ENCODE measurements at regions not wholly inside any gene's neighbourhood (a gene's known extent, or its start where the extent isn't known, plus 50 kb on each side); places are given as distances from the start of the nearest gene placed in this dataset.

DNA sequence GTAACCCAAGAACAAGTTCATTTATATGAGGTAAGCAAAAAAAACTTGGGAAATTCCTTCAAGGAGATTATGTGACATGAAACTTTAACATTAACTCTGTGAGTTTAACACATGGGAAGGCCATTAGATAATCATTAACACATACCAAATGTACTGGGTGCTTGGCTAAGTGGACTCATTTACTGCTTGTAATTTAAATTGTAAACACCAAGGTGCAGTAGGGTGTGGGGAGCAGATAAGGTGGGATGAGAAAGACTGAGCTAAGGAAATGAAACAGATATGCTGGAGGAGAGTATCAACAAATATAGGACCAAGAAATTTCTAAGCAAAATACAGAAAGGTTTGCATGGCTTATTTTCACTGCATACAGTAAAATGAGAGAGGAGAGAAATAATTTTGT is 2384.8 kb upstream of the ACO1 start:
- no peak for TF ChIP-seq CTCF (conservative IDR thresholded peaks at IDR 0.05; ENCODE audit: low read depth)
- POLR2A ChIA-PET (ENCODE audit: low non-redundant PET), result no interaction called here
- no peak overlapping the region for H3K27ac ChIP-seq
- CTCF ChIA-PET, result no interaction called here
- DNase-seq (ENCODE audit: low spot score), result no peak

- ChIA-PET POLR2A (ENCODE audit: low non-redundant PET) (no interaction called here), CTCF (no interaction called here)
- no peak for DNase-seq (ENCODE audit: low spot score)
- no peak for TF ChIP-seq CTCF (conservative IDR thresholded peaks at IDR 0.05; ENCODE audit: low read depth)
- no peak overlapping the region for H3K27ac ChIP-seq
These were observed 2373.8 kb upstream of the ACO1 start for GRCh38 chr9:30010691-30011090.

DNA sequence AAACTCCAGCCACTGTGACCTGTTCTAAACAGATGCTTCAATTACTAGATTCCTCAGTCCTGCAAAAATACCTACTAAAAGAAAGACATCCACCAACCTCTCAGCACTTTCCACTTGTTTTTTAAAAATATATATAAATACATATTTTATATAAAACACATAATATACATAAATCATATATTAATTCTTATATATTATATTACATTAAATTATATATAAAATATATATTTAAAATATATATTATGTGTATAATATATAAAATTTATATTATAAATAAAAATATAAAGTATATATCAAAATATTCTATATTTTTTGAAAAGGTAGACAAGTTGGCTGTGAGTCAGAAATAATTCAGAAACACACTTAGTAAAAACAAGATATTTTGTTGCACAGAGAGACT is 2371.8 kb upstream of the ACO1 start:
- CTCF ChIA-PET, result no interaction called here

DNA sequence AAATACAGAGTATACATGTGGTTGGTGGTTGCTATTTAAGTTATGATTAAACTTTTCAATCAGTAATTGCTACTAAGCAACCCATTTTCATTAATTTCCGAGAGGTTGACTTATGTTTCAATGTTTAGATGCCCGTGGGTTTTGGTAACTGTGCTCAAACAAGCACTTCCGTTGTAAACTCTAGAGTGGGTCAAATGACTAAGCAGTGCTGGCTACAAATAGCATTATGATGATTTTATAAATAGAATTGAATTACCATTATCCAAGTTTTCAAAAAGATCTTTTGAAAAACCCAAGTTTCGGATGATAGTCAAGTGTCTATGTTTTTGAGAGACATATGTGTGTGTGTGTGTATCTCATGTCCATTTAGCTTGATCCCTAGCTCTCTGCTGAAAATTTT is 2369.4 kb upstream of the ACO1 start:
- no peak for TF ChIP-seq CTCF (conservative IDR thresholded peaks at IDR 0.05; ENCODE audit: low read depth)
- H3K27ac ChIP-seq, result no peak overlapping the region
- CTCF ChIA-PET, result no interaction called here
- POLR2A ChIA-PET (ENCODE audit: low non-redundant PET), result no interaction called here
- no peak for DNase-seq (ENCODE audit: low spot score)

More for the DNA sequence above, 2371.8 kb upstream of the ACO1 start:
- POLR2A ChIA-PET (ENCODE audit: low non-redundant PET), result no interaction called here
- no peak for DNase-seq (ENCODE audit: low spot score)
- no peak for TF ChIP-seq CTCF (conservative IDR thresholded peaks at IDR 0.05; ENCODE audit: low read depth)
- H3K27ac ChIP-seq, result no peak overlapping the region

DNA sequence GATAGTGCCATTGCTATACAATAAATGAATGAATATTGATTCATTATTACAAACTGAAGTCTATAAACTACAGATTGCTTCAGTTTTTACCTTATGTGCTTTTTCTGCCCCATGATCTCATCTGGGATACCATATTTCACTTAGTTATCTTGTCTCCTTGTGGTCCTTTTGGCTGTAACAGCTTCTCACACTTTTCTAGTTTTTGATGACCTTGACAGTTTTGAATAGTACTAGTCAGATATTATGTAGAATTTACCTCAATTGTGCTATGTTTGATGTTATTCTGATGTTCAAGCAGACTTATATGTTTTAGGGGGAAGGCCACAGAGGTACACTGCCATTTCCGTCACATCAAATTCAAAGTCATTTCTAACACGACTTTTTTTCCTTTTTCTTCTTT is 2364.3 kb upstream of the ACO1 start:
- POLR2A ChIA-PET (ENCODE audit: low non-redundant PET), result no interaction called here

DNA sequence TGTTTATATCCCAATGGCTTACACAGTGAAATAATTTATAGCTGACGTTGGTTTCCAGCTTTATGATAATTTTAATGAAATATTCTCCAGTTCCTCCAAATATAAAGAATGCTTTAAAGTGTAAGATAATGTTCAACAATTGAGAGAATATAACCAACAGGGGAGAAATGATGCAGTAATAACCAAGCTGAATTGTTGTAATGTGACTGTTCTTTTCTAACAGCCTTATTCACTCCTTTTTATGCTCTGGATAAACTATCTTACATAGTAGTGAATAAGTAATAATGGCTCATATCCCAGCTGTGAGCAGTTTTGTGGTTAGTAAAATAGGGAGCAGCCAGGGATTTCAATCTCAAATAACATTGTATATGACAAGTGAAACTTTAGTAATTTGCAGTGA is 2348.7 kb upstream of the ACO1 start:
- DNase-seq (ENCODE audit: low spot score), result no peak
- ChIA-PET POLR2A (ENCODE audit: low non-redundant PET) (no interaction called here), CTCF (interaction anchor here (0.6 kb wide), 1 partner anchor 1770 kb away, joined by 4 read pairs; no protein-coding TSS in a partner anchor)
- no peak for TF ChIP-seq CTCF (conservative IDR thresholded peaks at IDR 0.05; ENCODE audit: low read depth)
- no peak overlapping the region for H3K27ac ChIP-seq

More for the DNA sequence above, 2364.3 kb upstream of the ACO1 start:
- no peak overlapping the region for H3K27ac ChIP-seq
- DNase-seq (ENCODE audit: low spot score), result no peak
- no peak for TF ChIP-seq CTCF (conservative IDR thresholded peaks at IDR 0.05; ENCODE audit: low read depth)
- CTCF ChIA-PET, result interaction anchor here (0.6 kb wide), 1 partner anchor 18 kb away, joined by 3 read pairs; no protein-coding TSS in a partner anchor

GRCh38 chr9:30036558-30036957 is 2347.9 kb upstream of the ACO1 start:
- CTCF ChIA-PET, result no interaction called here
- POLR2A ChIA-PET (ENCODE audit: low non-redundant PET), result no interaction called here
- DNase-seq (ENCODE audit: low spot score), result no peak
- no peak overlapping the region for H3K27ac ChIP-seq
- no peak for TF ChIP-seq CTCF (conservative IDR thresholded peaks at IDR 0.05; ENCODE audit: low read depth)

All from RWPE1 (cell line).